CD8-positive, alpha-beta memory T cell (primary cell): ENCODE measurements at regions not wholly inside any gene's neighbourhood (a gene's known extent, or its start where the extent isn't known, plus 50 kb on each side); places are given as distances from the start of the nearest gene placed in this dataset.
A peak's percentile ranks its signal among the peaks of the same experiment; 100 is the strongest.

Experiments
- CTCF ChIA-PET: fragments of 350-600 bp; sonication (Branson Sonifier 250); formaldehyde crosslinking; loops from one replicate; lab custom pipeline; 2021; ENCODE audit warnings: antibody characterized with exemption; lab: Charles Lee
- POLR2A ChIA-PET: fragments of 350-600 bp; sonication (Branson Sonifier 250); formaldehyde crosslinking; loops from one replicate; lab custom pipeline; 2021; ENCODE audit warnings: antibody characterized with exemption; lab: Charles Lee
- DNase-seq, 5 donors: peaks; one replicate each; pipeline versions ENCODE4 v3.0.0 to v3.0.0-alpha.2; 2020 to 2022; ENCODE audit warnings: mixed read lengths in 1 of 5
- H3K27ac ChIP-seq: one replicate; pipeline ENCODE4 v1.7.0; 2013; ENCODE audit warnings: low read depth, mild to moderate bottlenecking, low read length, moderate library complexity
- H3K27me3 ChIP-seq: 2 replicates; pipeline ENCODE4 v1.7.0; 2013; ENCODE audit warnings: low read length, mild to moderate bottlenecking; ENCODE audit not compliant: insufficient read depth, poor library complexity, severe bottlenecking
- H3K36me3 ChIP-seq: 2 replicates; pipeline ENCODE4 v1.7.0; 2013; ENCODE audit warnings: mild to moderate bottlenecking, low read length, moderate library complexity; ENCODE audit not compliant: insufficient read depth
- H3K4me1 ChIP-seq: 2 replicates; pipeline ENCODE4 v1.7.0; 2013; ENCODE audit warnings: mild to moderate bottlenecking, low read length, moderate library complexity; ENCODE audit not compliant: insufficient read depth
- H3K4me3 ChIP-seq: 2 replicates; pipeline ENCODE4 v1.7.0; 2013; ENCODE audit warnings: mild to moderate bottlenecking, low read length
- H3K9me3 ChIP-seq: 2 replicates; pipeline ENCODE4 v1.7.0; 2013; ENCODE audit warnings: mild to moderate bottlenecking, low read length
- H3K27ac Mint-ChIP-seq, 8 donors: one replicate each; pipeline ENCODE4 v1.8.0; 2020 to 2021; ENCODE audit warnings: mixed read lengths in 8 of 8, mild to moderate bottlenecking in 6 of 8, inconsistent platforms in 3 of 8, moderate library complexity in 3 of 8
- H3K27me3 Mint-ChIP-seq, 2 donors: one replicate each; pipeline ENCODE4 v1.8.0; 2020 to 2021; ENCODE audit warnings: mixed read lengths in 2 of 2, mild to moderate bottlenecking in 1 of 2, moderate library complexity in 1 of 2
- H3K36me3 Mint-ChIP-seq, 3 donors: one replicate each; pipeline ENCODE4 v1.8.0; 2020 to 2021; ENCODE audit warnings: mixed read lengths in 3 of 3, inconsistent platforms in 1 of 3, mild to moderate bottlenecking in 1 of 3
- H3K4me1 Mint-ChIP-seq, 3 donors: one replicate each; pipeline ENCODE4 v1.8.0; 2020 to 2021; ENCODE audit warnings: mixed read lengths in 3 of 3, inconsistent platforms in 1 of 3, mild to moderate bottlenecking in 1 of 3
- H3K4me3 Mint-ChIP-seq, 7 donors: one replicate each; pipeline ENCODE4 v1.8.0; 2020 to 2021; ENCODE audit warnings: mixed read lengths in 7 of 7, mild to moderate bottlenecking in 6 of 7, moderate library complexity in 4 of 7, inconsistent platforms in 2 of 7
- H3K9me3 Mint-ChIP-seq, 5 donors: one replicate each; pipeline ENCODE4 v1.8.0; 2020 to 2022; ENCODE audit warnings: mixed read lengths in 5 of 5, mild to moderate bottlenecking in 3 of 5, moderate library complexity in 2 of 5, inconsistent platforms in 1 of 5

DNA sequence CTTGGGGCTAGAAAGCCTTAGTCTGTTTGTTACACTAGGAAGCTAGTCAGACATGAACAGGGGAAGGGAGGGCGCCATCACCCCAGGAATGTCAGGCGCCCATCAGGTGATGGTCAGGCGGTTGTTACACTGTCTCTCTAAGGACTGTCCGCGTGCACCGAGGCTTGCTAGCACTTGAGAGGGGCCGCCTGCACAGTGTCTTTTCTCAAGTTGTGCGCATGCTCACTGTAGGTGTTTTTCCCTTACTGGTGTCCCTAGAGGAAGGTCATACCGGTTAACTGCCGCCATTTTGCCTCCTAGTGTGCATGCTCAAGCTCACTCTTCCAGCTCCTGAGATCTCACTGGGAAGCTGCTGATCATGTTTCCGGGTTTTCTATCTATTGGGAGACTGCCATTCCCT is 855.0 kb upstream of the TMEM132C start:
- H3K36me3 Mint-ChIP-seq: no peaks in the 10 kb centered on the region
- Histone ChIP-seq H3K9me3 (no peaks in the 10 kb centered on the region), H3K4me1 (no peaks in the 10 kb centered on the region), H3K27me3 (no peaks in the 10 kb centered on the region), H3K27ac (no peak overlapping the region), H3K36me3 (no peaks in the 10 kb centered on the region), H3K4me3 (no peak overlapping the region)
- POLR2A ChIA-PET: no interaction called here
- no peak for DNase-seq
- H3K4me1 Mint-ChIP-seq: no peaks in the 10 kb centered on the region
- no peak overlapping the region for H3K27ac Mint-ChIP-seq
- H3K4me3 Mint-ChIP-seq: no peak overlapping the region
- H3K9me3 Mint-ChIP-seq: peaks cover 0 to 5% (median 3%) of the 10 kb centered on the region in 5 donors
- CTCF ChIA-PET: no interaction called here
- peaks cover 0 to 4% of the 10 kb centered on the region in 2 donors for H3K27me3 Mint-ChIP-seq

DNA sequence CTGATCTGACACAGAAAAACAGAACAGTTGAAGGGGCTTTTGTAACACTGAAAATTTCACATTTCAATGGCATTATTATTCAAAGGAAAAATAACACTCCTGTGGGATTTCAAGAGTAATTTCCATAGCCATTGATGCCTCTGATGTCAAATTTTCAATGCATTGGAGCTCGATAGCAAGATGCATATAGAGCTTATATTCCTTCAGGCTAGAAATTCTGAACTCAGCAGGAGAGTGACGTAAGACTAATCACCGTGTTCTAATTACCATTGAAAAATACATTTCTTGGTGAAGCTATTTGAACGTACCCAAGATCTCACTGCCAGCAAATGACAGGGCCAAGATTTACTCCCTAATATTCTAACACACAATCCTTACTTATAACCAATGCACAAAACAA is 854.1 kb upstream of the TMEM132C start:
- ChIA-PET CTCF (no interaction called here), POLR2A (no interaction called here)
- Histone ChIP-seq H3K27ac (no peak overlapping the region), H3K36me3 (no peaks in the 10 kb centered on the region), H3K4me3 (no peak overlapping the region), H3K9me3 (no peaks in the 10 kb centered on the region), H3K4me1 (no peaks in the 10 kb centered on the region), H3K27me3 (no peaks in the 10 kb centered on the region)
- DNase-seq: no peak
- H3K4me1 Mint-ChIP-seq: no peaks in the 10 kb centered on the region
- H3K27ac Mint-ChIP-seq: no peak overlapping the region
- H3K9me3 Mint-ChIP-seq: peaks cover 0 to 6% (median 5%) of the 10 kb centered on the region in 5 donors
- H3K4me3 Mint-ChIP-seq: no peak overlapping the region
- H3K36me3 Mint-ChIP-seq: no peaks in the 10 kb centered on the region
- H3K27me3 Mint-ChIP-seq: peaks cover 0 to 4% of the 10 kb centered on the region in 2 donors

DNA sequence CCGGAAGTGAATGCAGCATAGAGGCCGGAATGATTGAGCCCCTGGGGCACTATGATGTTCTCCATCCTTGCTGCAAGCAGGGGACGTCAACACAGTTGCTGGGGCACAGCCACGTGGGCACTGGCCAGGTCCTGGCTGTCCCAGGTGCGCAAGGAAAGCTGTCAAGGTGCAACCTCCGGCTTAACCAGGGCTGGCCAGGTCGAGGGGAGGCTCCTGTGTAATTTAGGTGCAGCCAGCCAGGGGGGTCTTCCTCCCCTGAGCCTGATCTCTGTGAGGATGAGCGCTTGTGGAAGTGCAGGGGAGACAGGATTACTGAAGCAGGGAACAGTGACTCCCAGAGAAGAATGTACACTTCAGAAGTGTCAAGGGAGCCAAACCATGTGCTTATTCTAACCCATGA is 852.8 kb upstream of the TMEM132C start:
- Mint-ChIP-seq H3K27me3 (peaks cover 0 to 4% of the 10 kb centered on the region in 2 donors), H3K4me3 (no peak overlapping the region), H3K27ac (no peak overlapping the region), H3K9me3 (peaks cover 0 to 11% (median 5%) of the 10 kb centered on the region in 5 donors), H3K4me1 (no peaks in the 10 kb centered on the region), H3K36me3 (no peaks in the 10 kb centered on the region)
- CTCF ChIA-PET: no interaction called here
- DNase-seq: no peak
- Histone ChIP-seq H3K36me3 (no peaks in the 10 kb centered on the region), H3K27ac (no peak overlapping the region), H3K9me3 (no peaks in the 10 kb centered on the region), H3K4me1 (no peaks in the 10 kb centered on the region), H3K27me3 (no peaks in the 10 kb centered on the region), H3K4me3 (no peak overlapping the region)
- POLR2A ChIA-PET: no interaction called here

DNA sequence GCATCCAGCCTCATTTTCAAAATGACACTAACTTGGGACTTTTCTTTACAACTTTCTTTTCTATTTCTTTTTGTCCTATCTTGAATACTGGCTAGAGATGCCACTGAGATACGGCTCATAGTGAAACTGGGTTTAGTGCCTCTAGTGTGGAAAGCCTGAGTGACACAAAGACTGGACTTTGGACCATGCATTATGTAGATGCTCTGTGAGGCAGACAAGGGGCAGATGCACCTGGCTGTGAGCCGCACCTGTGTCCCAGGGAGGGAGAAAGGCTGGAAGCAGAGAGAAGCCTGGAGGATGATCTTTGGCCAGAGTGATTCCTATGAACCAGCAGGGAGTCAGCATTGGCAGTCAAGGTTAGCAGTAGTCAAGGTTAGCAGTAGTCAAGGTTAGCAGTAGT is 852.3 kb upstream of the TMEM132C start:
- ChIA-PET CTCF (no interaction called here), POLR2A (no interaction called here)
- H3K27me3 Mint-ChIP-seq: peaks cover 0 to 4% of the 10 kb centered on the region in 2 donors
- no peaks in the 10 kb centered on the region for H3K36me3 Mint-ChIP-seq
- H3K4me3 Mint-ChIP-seq: no peak overlapping the region
- peak overlapping the region in 1 of 8 donors; percentile 26 for H3K27ac Mint-ChIP-seq
- H3K27ac ChIP-seq: no peak overlapping the region
- no peaks in the 10 kb centered on the region for H3K27me3 ChIP-seq
- no peaks in the 10 kb centered on the region for H3K36me3 ChIP-seq
- no peak overlapping the region for H3K4me3 ChIP-seq
- H3K9me3 ChIP-seq: no peaks in the 10 kb centered on the region
- DNase-seq: no peak
- H3K4me1 Mint-ChIP-seq: no peaks in the 10 kb centered on the region
- H3K9me3 Mint-ChIP-seq: peaks cover 0 to 13% (median 6%) of the 10 kb centered on the region in 5 donors
- no peaks in the 10 kb centered on the region for H3K4me1 ChIP-seq

GRCh38 chr12:127416796-127417195 is 850.2 kb upstream of the TMEM132C start:
- H3K9me3 Mint-ChIP-seq: peaks cover 0 to 17% (median 5%) of the 10 kb centered on the region in 5 donors
- no peak overlapping the region for H3K4me3 Mint-ChIP-seq
- Histone ChIP-seq H3K9me3 (no peaks in the 10 kb centered on the region), H3K36me3 (no peaks in the 10 kb centered on the region), H3K4me3 (no peak overlapping the region), H3K27ac (no peak overlapping the region), H3K4me1 (no peaks in the 10 kb centered on the region), H3K27me3 (no peaks in the 10 kb centered on the region)
- H3K27me3 Mint-ChIP-seq: peaks cover 0 to 6% of the 10 kb centered on the region in 2 donors
- CTCF ChIA-PET: no interaction called here
- POLR2A ChIA-PET: no interaction called here
- DNase-seq: no peak
- H3K4me1 Mint-ChIP-seq: no peaks in the 10 kb centered on the region
- H3K27ac Mint-ChIP-seq: no peak overlapping the region
- no peaks in the 10 kb centered on the region for H3K36me3 Mint-ChIP-seq

DNA sequence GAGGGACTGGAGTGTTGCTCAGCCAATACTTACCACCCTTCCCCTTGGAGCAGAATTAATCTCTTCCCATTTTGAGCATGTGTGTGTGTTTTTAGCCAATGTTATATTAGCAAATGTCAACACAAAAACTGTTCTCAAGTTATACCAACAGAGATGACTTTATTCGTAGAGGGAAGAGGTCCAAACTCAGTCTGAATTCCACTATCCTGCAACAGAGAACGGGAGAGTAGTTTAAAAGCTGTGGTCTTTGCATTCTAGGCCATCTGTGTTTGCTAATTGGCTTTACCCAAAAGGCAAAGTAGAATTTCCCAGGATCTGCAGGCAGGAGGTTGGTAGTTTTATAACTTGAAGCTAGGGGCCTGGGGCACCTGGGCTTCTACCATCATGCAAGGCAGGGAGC is 847.9 kb upstream of the TMEM132C start:
- Histone ChIP-seq H3K9me3 (no peaks in the 10 kb centered on the region), H3K4me3 (no peak overlapping the region), H3K27me3 (no peaks in the 10 kb centered on the region), H3K27ac (no peak overlapping the region), H3K36me3 (no peaks in the 10 kb centered on the region), H3K4me1 (no peaks in the 10 kb centered on the region)
- no peak for DNase-seq
- no peaks in the 10 kb centered on the region for H3K4me1 Mint-ChIP-seq
- ChIA-PET CTCF (no interaction called here), POLR2A (no interaction called here)
- H3K27me3 Mint-ChIP-seq: peaks cover 0 to 2% of the 10 kb centered on the region in 2 donors
- H3K36me3 Mint-ChIP-seq: no peaks in the 10 kb centered on the region
- peaks cover 0 to 17% (median 5%) of the 10 kb centered on the region in 5 donors for H3K9me3 Mint-ChIP-seq
- H3K4me3 Mint-ChIP-seq: no peak overlapping the region
- H3K27ac Mint-ChIP-seq: no peak overlapping the region

DNA sequence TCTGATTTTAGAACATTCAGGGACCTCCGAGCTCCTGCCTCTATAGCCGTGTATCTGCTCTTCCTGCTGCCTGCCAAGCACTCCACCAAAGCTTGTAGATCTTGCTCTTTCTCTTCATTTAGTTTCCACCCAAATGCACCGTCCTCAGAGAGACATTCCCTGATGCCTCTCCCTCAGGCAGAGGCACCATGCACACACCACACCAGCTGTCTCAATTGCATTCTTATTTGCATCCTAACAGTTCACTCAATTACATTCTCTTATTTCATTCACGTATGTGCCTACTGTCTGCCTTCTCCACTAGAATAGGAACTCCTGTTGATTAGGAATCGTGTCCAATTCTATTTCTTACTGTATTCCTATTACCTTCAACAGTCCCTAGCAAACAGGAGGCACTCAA is 845.4 kb upstream of the TMEM132C start:
- POLR2A ChIA-PET: no interaction called here
- no peaks in the 10 kb centered on the region for H3K27me3 ChIP-seq
- Mint-ChIP-seq H3K9me3 (peaks cover 0 to 16% (median 5%) of the 10 kb centered on the region in 5 donors), H3K27ac (no peak overlapping the region), H3K27me3 (peaks cover 0 to 4% of the 10 kb centered on the region in 2 donors), H3K36me3 (no peaks in the 10 kb centered on the region), H3K4me1 (no peaks in the 10 kb centered on the region), H3K4me3 (no peak overlapping the region)
- no peaks in the 10 kb centered on the region for H3K4me1 ChIP-seq
- DNase-seq: no peak
- no peaks in the 10 kb centered on the region for H3K9me3 ChIP-seq
- H3K36me3 ChIP-seq: no peaks in the 10 kb centered on the region
- CTCF ChIA-PET: no interaction called here
- no peak overlapping the region for H3K4me3 ChIP-seq
- H3K27ac ChIP-seq: no peak overlapping the region

DNA sequence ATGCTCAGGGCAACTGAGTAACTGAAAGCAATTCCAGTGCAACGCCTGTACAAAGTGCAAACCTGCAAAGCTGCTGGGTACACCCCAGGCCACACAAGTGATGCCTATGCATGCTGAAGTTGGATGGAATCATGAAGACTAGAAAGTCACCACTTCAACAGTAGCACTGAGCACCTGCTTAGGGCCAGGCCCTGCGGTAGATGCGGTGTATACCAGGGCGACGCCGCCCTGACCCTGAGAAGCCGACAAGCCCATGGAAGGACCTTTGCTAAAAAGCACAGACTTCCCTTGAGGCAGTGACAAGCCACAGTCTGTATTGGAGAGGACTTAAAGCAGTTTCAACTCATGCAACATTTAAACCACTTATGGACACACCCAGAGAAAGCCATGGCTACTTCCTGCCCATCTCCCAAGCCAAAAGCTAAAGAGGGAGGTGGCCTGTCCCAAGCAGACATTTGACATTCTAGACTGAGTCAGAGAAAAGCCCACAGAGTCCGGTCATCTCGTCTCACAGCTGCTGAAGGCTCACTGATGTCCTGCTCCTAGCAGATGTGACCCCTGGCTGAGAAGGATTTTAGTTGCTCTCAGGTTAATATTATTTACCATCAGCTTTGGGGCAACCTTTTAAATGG is 843.9 kb upstream of the TMEM132C start:
- H3K9me3 Mint-ChIP-seq: peaks cover 0 to 10% (median 4%) of the 10 kb centered on the region in 5 donors
- no peak for DNase-seq
- Histone ChIP-seq H3K9me3 (no peaks in the 10 kb centered on the region), H3K36me3 (no peaks in the 10 kb centered on the region), H3K4me1 (no peaks in the 10 kb centered on the region), H3K27ac (no peak overlapping the region), H3K4me3 (no peak overlapping the region), H3K27me3 (no peaks in the 10 kb centered on the region)
- ChIA-PET POLR2A (no interaction called here), CTCF (no interaction called here)
- H3K27me3 Mint-ChIP-seq: peaks cover 0 to 4% of the 10 kb centered on the region in 2 donors
- no peaks in the 10 kb centered on the region for H3K36me3 Mint-ChIP-seq
- no peak overlapping the region for H3K27ac Mint-ChIP-seq
- no peaks in the 10 kb centered on the region for H3K4me1 Mint-ChIP-seq
- no peak overlapping the region for H3K4me3 Mint-ChIP-seq
